ENCODE measurements at regions not wholly inside any gene's neighbourhood (a gene's known extent, or its start where the extent isn't known, plus 50 kb on each side); places are given as distances from the start of the nearest gene placed in this dataset.

DNA sequence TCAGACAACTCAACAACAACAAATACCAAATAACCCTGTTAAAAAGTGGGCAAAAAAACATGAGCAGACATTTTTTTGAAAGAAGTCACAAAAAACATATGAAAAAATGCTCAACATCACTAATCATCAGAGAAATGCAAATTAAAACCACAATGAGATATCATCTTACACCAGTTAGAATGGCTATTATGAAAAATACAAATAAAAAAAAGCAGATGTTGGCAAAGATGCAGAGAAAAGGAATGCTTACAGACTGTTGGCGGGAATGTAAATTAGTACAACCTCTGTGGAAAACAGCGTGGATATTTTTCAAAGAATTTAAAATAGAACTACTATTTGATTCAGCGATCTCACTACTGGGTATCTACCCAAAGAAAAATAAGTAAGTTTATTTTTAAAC lies 114.0 kb downstream of the SLC38A4 start:
- no peak overlapping the region for H3K4me3 ChIP-seq (ENCODE audit: insufficient read depth, low read depth, low read length)
- POLR2A ChIA-PET (ENCODE audit: unreplicated experiment) = no interaction called here
- no CpG with 5 or more reads among the region's 3 CpGs for WGBS, 2 experiments (ENCODE audit: extremely low coverage in 2 of 2, insufficient read length in 1 of 2)
- no TSS peak for BruUV-seq (replicated peaks)
- H4K20me1 ChIP-seq (ENCODE audit: insufficient read depth, low read length) = no peaks in the 10 kb centered on the region
- CTCF ChIA-PET = no interaction called here
- no peak overlapping the region for H2BK120ac ChIP-seq (ENCODE audit: low read depth, low read length)
- H3K79me1 ChIP-seq (ENCODE audit: low read depth in 1 of 2, low read length in 2 of 2) = no peaks in the 10 kb centered on the region
- no peak overlapping the region for H3K9ac ChIP-seq (ENCODE audit: low read depth, low read length)
- no peak overlapping the region for H2BK15ac ChIP-seq (ENCODE audit: low read depth, low read length)
- TF ChIP-seq NFE2L2 (IDR thresholded peaks at IDR 0.05; ENCODE audit: low read depth, low read length) (no peak), SMC3 (IDR thresholded peaks at IDR 0.05; ENCODE audit: low read depth, low read length) (no peak), FOS (IDR thresholded peaks at IDR 0.05; ENCODE audit: low read depth, low read length) (no peak), POLR2A (IDR thresholded peaks at IDR 0.05; ENCODE audit: low read depth, low read length) (no peak), RFX5 (IDR thresholded peaks at IDR 0.05; ENCODE audit: low read depth, low read length) (no peak), MAZ (IDR thresholded peaks at IDR 0.05; ENCODE audit: borderline replicate concordance, low read depth, low read length) (no peak), BHLHE40 (IDR thresholded peaks at IDR 0.05; ENCODE audit: low read depth, low read length) (no peak), CTCF (conservative IDR thresholded peaks at IDR 0.05; ENCODE audit: low read depth, low read length) (no peak), CEBPB (IDR thresholded peaks at IDR 0.05; ENCODE audit: low read depth, low read length) (no peak), USF2 (IDR thresholded peaks at IDR 0.05; ENCODE audit: low read depth, low read length) (no peak), RCOR1 (IDR thresholded peaks at IDR 0.05; ENCODE audit: insufficient replicate concordance, low read length) (no peak), CHD1 (IDR thresholded peaks at IDR 0.05; ENCODE audit: low read depth, low read length) (no peak), RAD21 (IDR thresholded peaks at IDR 0.05; ENCODE audit: low read length) (no peak), MAFK (IDR thresholded peaks at IDR 0.05; ENCODE audit: low read depth, low read length) (no peak)
- TF ChIP-seq, protein P1, sequence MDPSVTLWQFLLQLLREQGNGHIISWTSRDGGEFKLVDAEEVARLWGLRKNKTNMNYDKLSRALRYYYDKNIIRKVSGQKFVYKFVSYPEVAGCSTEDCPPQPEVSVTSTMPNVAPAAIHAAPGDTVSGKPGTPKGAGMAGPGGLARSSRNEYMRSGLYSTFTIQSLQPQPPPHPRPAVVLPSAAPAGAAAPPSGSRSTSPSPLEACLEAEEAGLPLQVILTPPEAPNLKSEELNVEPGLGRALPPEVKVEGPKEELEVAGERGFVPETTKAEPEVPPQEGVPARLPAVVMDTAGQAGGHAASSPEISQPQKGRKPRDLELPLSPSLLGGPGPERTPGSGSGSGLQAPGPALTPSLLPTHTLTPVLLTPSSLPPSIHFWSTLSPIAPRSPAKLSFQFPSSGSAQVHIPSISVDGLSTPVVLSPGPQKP (IDR thresholded peaks at IDR 0.05; ENCODE audit: borderline replicate concordance, low read depth, low read length) = no peak
- H2AK9ac ChIP-seq (replicated peaks; ENCODE audit: low read depth, low read length, poor library complexity) = no peak overlapping the region
- no peak overlapping the region for H2AK5ac ChIP-seq (ENCODE audit: low read depth, low read length)
- no peak overlapping the region for H4K5ac ChIP-seq (ENCODE audit: low read depth, low read length)
- H2BK20ac ChIP-seq (ENCODE audit: low read depth, low read length) = no peak overlapping the region
- in situ Hi-C loops (cut with MboI; ENCODE audit: low sequenced_read_pairs) (no loop called here), intact Hi-C loops (cut with micrococcal nuclease) (no loop called here), dilution Hi-C loops (cut with HindIII; ENCODE audit: low sequenced_read_pairs, unreplicated experiment) (no loop called here)
- H2BK5ac ChIP-seq (ENCODE audit: low read depth, low read length, poor library complexity, severe bottlenecking) = no peak overlapping the region
- no peak overlapping the region for H3K23ac ChIP-seq (ENCODE audit: low read depth, low read length)
- H4K8ac ChIP-seq (ENCODE audit: low read depth in 2 of 2, low read length in 2 of 2) = no peak overlapping the region
- H2AFZ ChIP-seq (replicated peaks; ENCODE audit: low read length, poor library complexity) = no peak overlapping the region
- no peak overlapping the region for H3K56ac ChIP-seq (ENCODE audit: extremely low read depth, insufficient read depth, low read length)
- no peaks in the 10 kb centered on the region for H3K4me1 ChIP-seq (ENCODE audit: control insufficient read depth, insufficient read depth, low read length)
- no peak overlapping the region for H3K4ac ChIP-seq (ENCODE audit: low read depth, low read length)
- no peaks in the 10 kb centered on the region for H3K9me3 ChIP-seq (ENCODE audit: control insufficient read depth, insufficient read depth, low read length)
- no peak overlapping the region for H3K14ac ChIP-seq (replicated peaks; ENCODE audit: low read depth, low read length)
- H3K36me3 ChIP-seq (ENCODE audit: control insufficient read depth, insufficient read depth, low read length) = no peaks in the 10 kb centered on the region
- H4K91ac ChIP-seq (ENCODE audit: insufficient read depth, low read depth, low read length) = no peak overlapping the region
- H3K18ac ChIP-seq (ENCODE audit: low read depth, low read length) = no peak overlapping the region
- H3K9me1 ChIP-seq (ENCODE audit: insufficient read depth, low read length) = no peaks in the 10 kb centered on the region
- peak; percentile 49 for DNase-seq
- H3K27me3 ChIP-seq (ENCODE audit: control insufficient read depth, insufficient read depth, low read length) = no peaks in the 10 kb centered on the region
- H3K27ac ChIP-seq (ENCODE audit: insufficient read depth, low read length) = no peak overlapping the region
- peak; percentile 44; the same call in 1 of the 2 replicates for ATAC-seq (ENCODE audit: low read depth)
- H3K4me2 ChIP-seq (ENCODE audit: low read depth, low read length) = no peak overlapping the region

Measured in IMR-90 (cell line).